ENCODE measurements at regions not wholly inside any gene's neighbourhood (a gene's known extent, or its start where the extent isn't known, plus 50 kb on each side); places are given as distances from the start of the nearest gene placed in this dataset.

DNA sequence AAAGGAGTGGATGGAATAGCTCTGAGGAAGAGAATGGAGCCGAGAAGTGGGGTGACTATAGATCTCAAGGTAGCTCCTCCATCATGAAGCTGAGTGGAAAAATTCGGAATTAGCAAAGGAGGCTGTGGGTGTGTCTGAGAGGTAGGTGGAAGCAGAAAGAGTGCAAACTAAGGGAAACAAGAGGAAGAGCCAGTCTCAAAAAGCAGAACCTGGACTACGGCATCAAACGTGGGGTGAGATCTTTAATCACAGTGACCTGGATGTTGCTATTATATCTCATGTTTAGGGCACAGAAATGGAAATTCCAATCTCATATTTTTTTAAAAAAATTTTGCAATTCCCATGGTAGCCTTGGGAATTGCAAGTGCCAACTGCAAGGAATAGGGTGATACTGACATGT is 162.5 kb upstream of the RASGEF1B start:
- TF ChIP-seq EZH2 (IDR thresholded peaks at IDR 0.05; ENCODE audit: borderline replicate concordance, insufficient read depth, low read depth, low read length, poor library complexity, severe bottlenecking), result no peak
- TF ChIP-seq CTCF (IDR thresholded peaks at IDR 0.05), result no peak
